Activated CD8-positive, alpha-beta T cell treated with anti-CD3 and anti-CD28 coated beads for 36 hours (primary cell): ENCODE measurements at regions not wholly inside any gene's neighbourhood (a gene's known extent, or its start where the extent isn't known, plus 50 kb on each side); places are given as distances from the start of the nearest gene placed in this dataset.

Experiments
- ATAC-seq: fragments of 200-7000 bp; cut with Tn5 transposase; one replicate; pipeline ENCODE4 v1.10.0; 2021; ENCODE audit warnings: mild to moderate bottlenecking, moderate library complexity
- CTCF ChIA-PET: fragments of 350-600 bp; sonication (Branson Sonifier 250); formaldehyde crosslinking; loops from one replicate; lab custom pipeline; 2021; ENCODE audit warnings: antibody characterized with exemption; lab: Charles Lee
- POLR2A ChIA-PET: fragments of 350-600 bp; sonication (Branson Sonifier 250); formaldehyde crosslinking; loops from one replicate; lab custom pipeline; 2021; ENCODE audit warnings: antibody characterized with exemption; lab: Charles Lee
- DNase-seq: peaks from one replicate; pipeline ENCODE4 v3.0.0-alpha.2; 2020
- H3K27ac Mint-ChIP-seq: one replicate; pipeline ENCODE4 v1.8.0; 2021; ENCODE audit warnings: mild to moderate bottlenecking, mixed read lengths
- H3K27me3 Mint-ChIP-seq: one replicate; pipeline ENCODE4 v1.8.0; 2021; ENCODE audit warnings: mixed read lengths
- H3K36me3 Mint-ChIP-seq: one replicate; pipeline ENCODE4 v1.8.0; 2021; ENCODE audit warnings: low read depth, mixed read lengths
- H3K4me1 Mint-ChIP-seq: one replicate; pipeline ENCODE4 v1.8.0; 2021; ENCODE audit warnings: low read depth, mixed read lengths
- H3K4me3 Mint-ChIP-seq: one replicate; pipeline ENCODE4 v1.8.0; 2021; ENCODE audit warnings: mild to moderate bottlenecking, moderate library complexity, mixed read lengths
- H3K9me3 Mint-ChIP-seq: one replicate; pipeline ENCODE4 v1.8.0; 2021; ENCODE audit warnings: mixed read lengths
- intact Hi-C: fragments of 100-400 bp; cut with micrococcal nuclease; formaldehyde crosslinking; loops from one replicate; pipeline ENCODE4 v1.10.0; 2022
- TF ChIP-seq, protein P1 (sequence below): fragments of 200-600 bp; IDR thresholded peaks from one replicate; pipeline ENCODE4 v1.8.0; 2022; ENCODE audit warnings: antibody characterized with exemption, mild to moderate bottlenecking

DNA sequence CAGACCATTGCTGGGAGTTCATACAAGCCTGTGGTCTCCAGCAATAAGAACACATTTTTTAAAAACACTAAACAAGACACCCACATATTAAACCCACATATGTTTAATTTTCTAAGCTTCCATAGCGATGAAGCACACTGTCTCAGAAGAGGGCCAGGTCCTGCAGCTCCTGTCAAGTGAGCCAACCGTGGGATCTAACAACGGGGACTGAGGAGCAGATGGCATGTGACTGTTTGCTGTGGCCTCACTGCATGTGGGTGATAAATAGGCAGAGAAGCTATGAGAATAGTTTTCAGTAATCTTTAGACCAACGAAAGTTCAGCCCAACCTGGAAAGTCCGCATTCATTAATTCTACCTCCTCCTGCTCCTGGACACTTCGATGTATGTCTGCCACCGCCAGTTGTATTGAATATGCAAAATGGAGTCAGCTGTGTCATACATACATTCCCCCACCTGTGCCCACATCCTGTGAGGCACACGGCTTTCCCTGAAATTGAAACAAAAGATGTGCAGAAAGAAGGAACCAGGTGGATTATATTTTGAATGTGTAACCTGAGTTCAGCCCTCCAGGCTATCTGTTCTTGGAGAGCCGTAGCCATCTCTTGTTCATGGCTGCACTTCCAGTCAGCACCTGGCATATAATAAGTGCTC, 88.2 kb downstream of the MIS18A start:
- DNase-seq, result no peak

DNA sequence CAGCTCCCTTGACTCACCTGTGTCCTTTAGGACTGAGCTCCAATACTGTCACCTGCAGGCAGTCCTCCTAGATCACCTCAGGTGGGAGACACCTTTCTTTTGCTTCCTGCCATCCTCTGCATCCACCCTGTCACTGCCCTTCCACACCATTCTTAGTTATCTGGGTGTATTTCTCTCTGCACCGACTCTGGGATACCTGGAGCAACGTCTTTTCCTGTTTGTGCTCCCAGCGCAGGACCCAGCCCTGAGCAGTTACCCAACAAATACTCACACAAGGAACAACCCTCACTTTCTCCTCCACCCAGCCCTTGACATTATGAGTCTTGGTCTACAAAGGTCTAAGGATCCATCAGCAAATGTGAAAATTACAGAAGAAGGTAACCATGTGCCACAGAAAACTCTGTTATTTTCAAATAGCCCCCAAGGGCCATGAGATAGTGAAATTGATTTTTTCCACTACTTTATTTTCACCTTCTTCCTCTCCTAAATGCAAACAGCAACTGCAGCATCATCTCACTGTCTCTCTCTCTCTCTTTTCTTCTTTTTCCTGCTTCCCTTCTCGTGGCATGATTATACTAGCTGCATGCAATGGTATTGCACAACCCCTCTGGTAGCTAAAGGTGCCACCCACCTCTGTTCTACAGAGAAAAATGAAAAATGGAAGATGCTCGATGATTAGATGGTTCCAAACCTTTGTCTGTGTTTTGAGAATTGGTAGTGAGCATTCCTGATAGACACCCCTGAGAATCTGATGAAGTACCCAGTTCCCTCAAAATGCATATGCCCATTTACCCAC, 89.0 kb downstream of the MIS18A start:
- Mint-ChIP-seq H3K27ac (no peak overlapping the region), H3K36me3 (no peaks in the 10 kb centered on the region), H3K9me3 (no peaks in the 10 kb centered on the region), H3K4me1 (no peaks in the 10 kb centered on the region), H3K4me3 (no peak overlapping the region), H3K27me3 (peaks cover 6% of the 10 kb centered on the region)
- TF ChIP-seq, protein P1, sequence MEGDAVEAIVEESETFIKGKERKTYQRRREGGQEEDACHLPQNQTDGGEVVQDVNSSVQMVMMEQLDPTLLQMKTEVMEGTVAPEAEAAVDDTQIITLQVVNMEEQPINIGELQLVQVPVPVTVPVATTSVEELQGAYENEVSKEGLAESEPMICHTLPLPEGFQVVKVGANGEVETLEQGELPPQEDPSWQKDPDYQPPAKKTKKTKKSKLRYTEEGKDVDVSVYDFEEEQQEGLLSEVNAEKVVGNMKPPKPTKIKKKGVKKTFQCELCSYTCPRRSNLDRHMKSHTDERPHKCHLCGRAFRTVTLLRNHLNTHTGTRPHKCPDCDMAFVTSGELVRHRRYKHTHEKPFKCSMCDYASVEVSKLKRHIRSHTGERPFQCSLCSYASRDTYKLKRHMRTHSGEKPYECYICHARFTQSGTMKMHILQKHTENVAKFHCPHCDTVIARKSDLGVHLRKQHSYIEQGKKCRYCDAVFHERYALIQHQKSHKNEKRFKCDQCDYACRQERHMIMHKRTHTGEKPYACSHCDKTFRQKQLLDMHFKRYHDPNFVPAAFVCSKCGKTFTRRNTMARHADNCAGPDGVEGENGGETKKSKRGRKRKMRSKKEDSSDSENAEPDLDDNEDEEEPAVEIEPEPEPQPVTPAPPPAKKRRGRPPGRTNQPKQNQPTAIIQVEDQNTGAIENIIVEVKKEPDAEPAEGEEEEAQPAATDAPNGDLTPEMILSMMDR, result no peak
- DNase-seq, result no peak
- ChIA-PET CTCF (no interaction called here), POLR2A (no interaction called here)
- intact Hi-C loops, result no loop called here
- ATAC-seq, result no peak

More for the DNA sequence above, 88.2 kb downstream of the MIS18A start:
- TF ChIP-seq, protein P1, result no peak
- ATAC-seq, result no peak
- POLR2A ChIA-PET, result no interaction called here
- Mint-ChIP-seq H3K27ac (no peak overlapping the region), H3K36me3 (no peaks in the 10 kb centered on the region), H3K4me3 (no peak overlapping the region), H3K4me1 (no peaks in the 10 kb centered on the region), H3K27me3 (peaks cover 6% of the 10 kb centered on the region), H3K9me3 (no peaks in the 10 kb centered on the region)
- intact Hi-C loops, result no loop called here
- CTCF ChIA-PET, result no interaction called here

DNA sequence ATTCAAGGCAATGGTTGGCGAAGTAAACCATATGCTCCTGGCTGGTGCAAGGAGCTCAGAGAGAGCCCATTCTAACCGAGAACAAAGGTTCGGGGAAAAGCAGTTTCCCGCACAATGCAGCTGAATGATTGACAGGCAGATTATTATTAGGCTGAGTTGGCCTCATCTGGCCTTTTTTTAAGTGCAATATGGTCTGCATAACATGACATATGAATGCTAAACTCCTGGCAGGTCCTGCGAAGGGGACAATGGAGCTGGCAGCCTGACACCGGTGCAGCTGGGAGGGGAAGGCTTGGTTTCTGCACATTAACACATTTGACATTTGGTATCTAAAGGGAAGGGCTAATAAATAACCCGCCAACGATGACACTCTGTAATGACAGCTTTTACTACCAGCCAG, 92.0 kb downstream of the MIS18A start:
- POLR2A ChIA-PET, result no interaction called here
- CTCF ChIA-PET, result no interaction called here

DNA sequence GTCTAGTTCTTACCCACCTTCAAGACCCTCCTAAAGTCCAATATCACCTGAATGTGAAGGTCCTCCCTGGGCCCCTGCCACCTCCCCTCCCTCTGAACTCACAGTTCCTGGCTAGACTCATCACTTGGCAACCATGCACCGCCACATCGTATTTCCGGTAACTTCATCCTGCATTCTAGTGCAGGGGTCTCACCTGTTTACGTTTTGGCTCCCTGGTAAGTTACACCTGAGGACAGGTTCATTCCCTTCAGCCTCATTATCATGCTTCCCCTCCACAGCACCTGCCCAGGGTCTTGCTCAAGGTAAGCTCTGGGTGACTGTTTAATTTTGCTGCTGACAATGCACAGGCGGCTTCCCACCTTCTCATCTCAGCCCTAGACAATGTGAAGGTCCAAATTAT, 93.1 kb downstream of the MIS18A start:
- Mint-ChIP-seq H3K4me3 (no peak overlapping the region), H3K27ac (no peak overlapping the region), H3K27me3 (peaks cover 6% of the 10 kb centered on the region), H3K4me1 (no peaks in the 10 kb centered on the region), H3K9me3 (no peaks in the 10 kb centered on the region), H3K36me3 (no peaks in the 10 kb centered on the region)
- intact Hi-C loops, result no loop called here
- TF ChIP-seq, protein P1, result no peak
- CTCF ChIA-PET, result no interaction called here
- DNase-seq (no peak), ATAC-seq (no peak)
- POLR2A ChIA-PET, result interaction anchor here (0.5 kb wide), 1 partner anchor 166 kb away, joined by 3 read pairs; no protein-coding TSS in a partner anchor

More for the DNA sequence above, 92.0 kb downstream of the MIS18A start:
- H3K27ac Mint-ChIP-seq, result no peak overlapping the region
- no peaks in the 10 kb centered on the region for H3K36me3 Mint-ChIP-seq
- no peaks in the 10 kb centered on the region for H3K4me1 Mint-ChIP-seq
- H3K27me3 Mint-ChIP-seq, result peaks cover 6% of the 10 kb centered on the region
- no peak for ATAC-seq
- intact Hi-C loops, result no loop called here
- no peak for DNase-seq
- H3K9me3 Mint-ChIP-seq, result no peaks in the 10 kb centered on the region
- TF ChIP-seq, protein P1, result no peak
- H3K4me3 Mint-ChIP-seq, result no peak overlapping the region

DNA sequence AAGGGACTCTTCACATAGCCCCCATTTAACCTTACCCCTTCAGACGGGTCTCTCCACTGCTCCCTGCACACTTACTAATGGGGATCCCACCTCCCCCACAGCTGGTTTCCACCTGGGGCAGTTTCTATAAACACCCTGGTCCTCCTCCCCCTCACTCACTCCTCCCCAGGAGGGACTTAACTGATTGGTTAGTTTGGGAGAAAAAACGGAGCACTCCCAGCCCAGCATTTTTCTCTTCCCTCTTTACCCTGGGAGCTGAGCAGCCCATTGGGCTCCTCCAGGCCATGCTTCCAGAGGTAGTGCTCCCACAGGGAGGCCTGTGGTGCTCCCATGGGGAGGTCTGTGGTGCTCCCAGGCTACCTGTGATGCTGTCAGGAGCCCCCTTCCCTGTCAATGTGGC, 93.7 kb downstream of the MIS18A start:
- no peak overlapping the region for H3K4me3 Mint-ChIP-seq
- H3K36me3 Mint-ChIP-seq, result no peaks in the 10 kb centered on the region
- CTCF ChIA-PET, result no interaction called here
- intact Hi-C loops, result no loop called here
- peaks cover 6% of the 10 kb centered on the region for H3K27me3 Mint-ChIP-seq
- ATAC-seq, result no peak
- no peak for DNase-seq
- TF ChIP-seq, protein P1, result no peak
- POLR2A ChIA-PET, result no interaction called here
- H3K27ac Mint-ChIP-seq, result no peak overlapping the region
- no peaks in the 10 kb centered on the region for H3K9me3 Mint-ChIP-seq
- no peaks in the 10 kb centered on the region for H3K4me1 Mint-ChIP-seq
